Endothelial cell of umbilical vein (primary cell): ENCODE measurements at regions not wholly inside any gene's neighbourhood (a gene's known extent, or its start where the extent isn't known, plus 50 kb on each side); places are given as distances from the start of the nearest gene placed in this dataset.

Experiments used
- BruUV-seq: library from RNA; stranded (reverse); fragments of 400-500 nt; replicated peaks from 2 replicates; lab custom pipeline; 2021; lab: Mats Ljungman, UMichigan
- CTCF ChIA-PET: fragments of 300-600, 350-600 bp; sonication (Branson Sonifier 250); formaldehyde crosslinking; loops from one replicate; lab custom pipeline; 2021; ENCODE audit warnings: antibody characterized with exemption, inconsistent platforms; lab: Charles Lee
- POLR2A ChIA-PET: fragments of 300-600, 350-600 bp; sonication (Branson Sonifier 250); formaldehyde crosslinking; loops from one replicate; lab custom pipeline; 2021; ENCODE audit warnings: antibody characterized with exemption, inconsistent platforms; lab: Charles Lee
- DNase-seq: peaks from one replicate; pipeline ENCODE4 v3.0.0-alpha.2; 2011; ENCODE audit warnings: low read depth, low spot score
- FAIRE-seq: peaks from 2 replicates; lab custom pipeline; 2011; peaks lifted over from hg19 to GRCh38; lab: Jason Lieb, UNC
- H2AFZ ChIP-seq: 2 replicates; pipeline ENCODE4 v1.6.0; 2012; ENCODE audit warnings: low read depth, low read length, control low read depth, inconsistent platforms
- H3K27ac ChIP-seq: 2 replicates; pipeline ENCODE4 v1.5.1; 2011; ENCODE audit warnings: low read depth, mild to moderate bottlenecking, control low read depth, low read length, moderate library complexity; ENCODE audit not compliant: insufficient read depth
- H3K27me3 ChIP-seq, 2 experiments: 2 replicates each; pipeline versions ENCODE4 v1.6.0 to v1.6.1; 2011; ENCODE audit warnings: low read length in 2 of 2, mixed read lengths in 1 of 2; ENCODE audit not compliant: control insufficient read depth in 2 of 2, insufficient read depth in 2 of 2
- H3K36me3 ChIP-seq, 2 experiments: 2 replicates in 1 of 2; 3 replicates in 1 of 2; pipeline ENCODE4 v1.5.1; 2011; ENCODE audit warnings: low read length in 2 of 2, mild to moderate bottlenecking in 1 of 2, moderate library complexity in 1 of 2; ENCODE audit not compliant: control insufficient read depth in 2 of 2, insufficient read depth in 2 of 2; ENCODE audit errors: extremely low read depth in 1 of 2
- H3K4me1 ChIP-seq: 3 replicates; pipeline ENCODE4 v1.5.1; 2011; ENCODE audit warnings: mild to moderate bottlenecking, low read length; ENCODE audit not compliant: control insufficient read depth, insufficient read depth; ENCODE audit errors: extremely low read depth
- H3K4me2 ChIP-seq: 2 replicates; pipeline ENCODE4 v1.6.1; 2011; ENCODE audit warnings: low read length, control low read depth, mixed read lengths; ENCODE audit not compliant: insufficient read depth
- H3K4me3 ChIP-seq, 3 experiments: fragments of 200-600 bp in 1 of 3; sonication (generic), shearing (Covaris generic) in 1 of 3; replicated peaks in 1 of 3; 2 replicates each; pipeline ENCODE4 v1.5.1; 2011 to 2016; ENCODE audit warnings: control low read depth in 3 of 3, low read length in 3 of 3, mild to moderate bottlenecking in 2 of 3, inconsistent platforms in 1 of 3, low read depth in 1 of 3, moderate library complexity in 1 of 3; ENCODE audit not compliant: insufficient read depth in 1 of 3
- H3K79me2 ChIP-seq: 2 replicates; pipeline ENCODE4 v1.6.0; 2012; ENCODE audit warnings: low read length, inconsistent platforms; ENCODE audit not compliant: control insufficient read depth, insufficient read depth
- H3K9ac ChIP-seq: replicated peaks from 2 replicates; pipeline ENCODE3; 2011; ENCODE audit warnings: low read length, control low read depth; ENCODE audit not compliant: insufficient read depth; ENCODE audit errors: extremely low read depth
- H3K9me1 ChIP-seq: replicated peaks from 3 replicates; pipeline ENCODE4 v1.6.0; 2011; ENCODE audit warnings: mild to moderate bottlenecking, low read length; ENCODE audit not compliant: control insufficient read depth, insufficient read depth; ENCODE audit errors: extremely low read depth
- H3K9me3 ChIP-seq: replicated peaks from 2 replicates; pipeline ENCODE4 v1.5.1; 2012; ENCODE audit warnings: low read length, inconsistent platforms; ENCODE audit not compliant: control insufficient read depth, insufficient read depth
- H4K20me1 ChIP-seq: replicated peaks from 2 replicates; pipeline ENCODE3; 2011; ENCODE audit warnings: mild to moderate bottlenecking, low read length; ENCODE audit not compliant: control insufficient read depth, insufficient read depth; ENCODE audit errors: extremely low read depth
- EZH2 ChIP-seq: IDR thresholded peaks from 2 replicates; pipeline ENCODE4 v1.6.1; 2012; ENCODE audit warnings: borderline replicate concordance, low read depth, mild to moderate bottlenecking, moderate library complexity, low read length, inconsistent platforms; ENCODE audit not compliant: severe bottlenecking
- FOS ChIP-seq: IDR thresholded peaks from 2 replicates; pipeline ENCODE4 v1.6.1; 2011; ENCODE audit warnings: mild to moderate bottlenecking, low read length, moderate library complexity, borderline replicate concordance; ENCODE audit not compliant: insufficient read depth
- GATA2 ChIP-seq: IDR thresholded peaks from 2 replicates; pipeline ENCODE4 v1.7.0; 2011; ENCODE audit warnings: low read depth, mild to moderate bottlenecking, moderate library complexity, mixed read lengths, low read length; ENCODE audit not compliant: insufficient read length, insufficient read depth
- JUN ChIP-seq: IDR thresholded peaks from 2 replicates; pipeline ENCODE4 v1.6.1; 2011; ENCODE audit warnings: borderline replicate concordance, low read depth; ENCODE audit not compliant: insufficient read length, insufficient read depth
- MAX ChIP-seq: IDR thresholded peaks from 2 replicates; pipeline ENCODE4 v1.6.1; 2011; ENCODE audit not compliant: insufficient read depth, insufficient read length
- MYC ChIP-seq: IDR thresholded peaks from one replicate; pipeline ENCODE4 v1.6.1; 2011; ENCODE audit warnings: mild to moderate bottlenecking, low read depth, low read length
- POLR2A ChIP-seq: IDR thresholded peaks from 2 replicates; pipeline ENCODE4 v1.6.1; 2012; ENCODE audit warnings: low read depth, mild to moderate bottlenecking, control low read depth, low read length
- POLR2AphosphoS5 ChIP-seq: IDR thresholded peaks from 2 replicates; pipeline ENCODE4 v1.6.1; 2012; ENCODE audit warnings: low read depth, mild to moderate bottlenecking, control low read depth, low read length, moderate library complexity; ENCODE audit not compliant: insufficient read depth
- dilution Hi-C: fragments of 300-500 bp; cut with MboI; formaldehyde crosslinking; loops from one replicate; pipeline ENCODE4 v1.15.0; 2019; ENCODE audit warnings: low sequenced_read_pairs; ENCODE audit not compliant: extremely low pct_ligation_motif_present
- intact Hi-C: fragments of 100-400 bp; cut with micrococcal nuclease; formaldehyde crosslinking; loops from one replicate; pipeline ENCODE4 v1.10.0; 2022
- TF ChIP-seq, protein P1 (sequence below), 2 donors: IDR thresholded peaks; 1 replicate in 1 of 2; 2 replicates in 1 of 2; pipeline ENCODE4 v1.5.1; 2011; ENCODE audit warnings: low read length in 2 of 2, mild to moderate bottlenecking in 2 of 2, moderate library complexity in 2 of 2, control low read depth in 1 of 2, inconsistent platforms in 1 of 2, low read depth in 1 of 2; ENCODE audit not compliant: insufficient read depth in 1 of 2; ENCODE audit errors: extremely low read depth in 1 of 2

- Histone ChIP-seq H2AFZ (no peak overlapping the region), H3K4me2 (no peak overlapping the region), H3K36me3 (no peaks in the 10 kb centered on the region), H3K4me3 (no peak overlapping the region), H3K4me1 (no peaks in the 10 kb centered on the region), H4K20me1 (no peaks in the 10 kb centered on the region), H3K27ac (no peak overlapping the region), H3K9me1 (no peaks in the 10 kb centered on the region), H3K9me3 (peaks cover 4% of the 10 kb centered on the region), H3K27me3 (no peaks in the 10 kb centered on the region), H3K79me2 (no peaks in the 10 kb centered on the region), H3K9ac (no peak overlapping the region)
- DNase-seq (no peak), FAIRE-seq (no peak)
- intact Hi-C loops (no loop called here), dilution Hi-C loops (no loop called here)
- ChIA-PET CTCF (no interaction called here), POLR2A (no interaction called here)
- BruUV-seq = no TSS peak
- TF ChIP-seq, protein P1, sequence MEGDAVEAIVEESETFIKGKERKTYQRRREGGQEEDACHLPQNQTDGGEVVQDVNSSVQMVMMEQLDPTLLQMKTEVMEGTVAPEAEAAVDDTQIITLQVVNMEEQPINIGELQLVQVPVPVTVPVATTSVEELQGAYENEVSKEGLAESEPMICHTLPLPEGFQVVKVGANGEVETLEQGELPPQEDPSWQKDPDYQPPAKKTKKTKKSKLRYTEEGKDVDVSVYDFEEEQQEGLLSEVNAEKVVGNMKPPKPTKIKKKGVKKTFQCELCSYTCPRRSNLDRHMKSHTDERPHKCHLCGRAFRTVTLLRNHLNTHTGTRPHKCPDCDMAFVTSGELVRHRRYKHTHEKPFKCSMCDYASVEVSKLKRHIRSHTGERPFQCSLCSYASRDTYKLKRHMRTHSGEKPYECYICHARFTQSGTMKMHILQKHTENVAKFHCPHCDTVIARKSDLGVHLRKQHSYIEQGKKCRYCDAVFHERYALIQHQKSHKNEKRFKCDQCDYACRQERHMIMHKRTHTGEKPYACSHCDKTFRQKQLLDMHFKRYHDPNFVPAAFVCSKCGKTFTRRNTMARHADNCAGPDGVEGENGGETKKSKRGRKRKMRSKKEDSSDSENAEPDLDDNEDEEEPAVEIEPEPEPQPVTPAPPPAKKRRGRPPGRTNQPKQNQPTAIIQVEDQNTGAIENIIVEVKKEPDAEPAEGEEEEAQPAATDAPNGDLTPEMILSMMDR (IDR thresholded peaks at IDR 0.05; ENCODE audit: extremely low read depth in 1 of 2, insufficient read depth in 1 of 2, low read depth in 1 of 2, low read length in 2 of 2) = no peak
- TF ChIP-seq FOS (no peak), POLR2AphosphoS5 (no peak), POLR2A (no peak), EZH2 (no peak), GATA2 (no peak), MAX (no peak), MYC (no peak), JUN (no peak)
Observed at GRCh38 chr7:49422564-49422963, 350.9 kb upstream of the VWC2 start.
